Activated naive CD4-positive, alpha-beta T cell treated with anti-CD3 and anti-CD28 coated beads, Interleukin-2, amount 50 U/mL, for 72 hours (primary cell): ENCODE measurements at regions not wholly inside any gene's neighbourhood (a gene's known extent, or its start where the extent isn't known, plus 50 kb on each side); places are given as distances from the start of the nearest gene placed in this dataset.

Experiments used
- ATAC-seq, 2 donors: fragments of 150-1000 bp; cut with Tn5 transposase; 2 replicates each; pipeline ENCODE4 v1.10.0; 2021; ENCODE audit warnings: mild to moderate bottlenecking in 2 of 2, moderate library complexity in 2 of 2
- DNase-seq, 2 donors: peaks; one replicate each; pipeline ENCODE4 v3.0.0; 2021 to 2022; ENCODE audit warnings: low spot score in 2 of 2
- H3K27ac Mint-ChIP-seq, 2 donors: one replicate each; pipeline ENCODE4 v1.8.0; 2022; ENCODE audit warnings: mild to moderate bottlenecking in 2 of 2, mixed read lengths in 2 of 2
- H3K36me3 Mint-ChIP-seq, 2 donors: one replicate each; pipeline ENCODE4 v1.8.0; 2022; ENCODE audit warnings: mixed read lengths in 2 of 2
- H3K9me3 Mint-ChIP-seq, 2 donors: one replicate each; pipeline ENCODE4 v1.8.0; 2022; ENCODE audit warnings: mixed read lengths in 2 of 2

- Mint-ChIP-seq H3K27ac (no peak overlapping the region), H3K36me3 (no peaks in the 10 kb centered on the region), H3K9me3 (no peaks in the 10 kb centered on the region)
- DNase-seq (no peak), ATAC-seq (no peak)
Measured at GRCh38 chr10:120960725-120961124, 109.6 kb downstream of the WDR11 start.

GRCh38 chr10:120961795-120962755, 110.9 kb downstream of the WDR11 start:
- ATAC-seq: no peak
- no peak overlapping the region for H3K27ac Mint-ChIP-seq
- no peaks in the 10 kb centered on the region for H3K36me3 Mint-ChIP-seq
- H3K9me3 Mint-ChIP-seq: no peaks in the 10 kb centered on the region
- no peak for DNase-seq

DNA sequence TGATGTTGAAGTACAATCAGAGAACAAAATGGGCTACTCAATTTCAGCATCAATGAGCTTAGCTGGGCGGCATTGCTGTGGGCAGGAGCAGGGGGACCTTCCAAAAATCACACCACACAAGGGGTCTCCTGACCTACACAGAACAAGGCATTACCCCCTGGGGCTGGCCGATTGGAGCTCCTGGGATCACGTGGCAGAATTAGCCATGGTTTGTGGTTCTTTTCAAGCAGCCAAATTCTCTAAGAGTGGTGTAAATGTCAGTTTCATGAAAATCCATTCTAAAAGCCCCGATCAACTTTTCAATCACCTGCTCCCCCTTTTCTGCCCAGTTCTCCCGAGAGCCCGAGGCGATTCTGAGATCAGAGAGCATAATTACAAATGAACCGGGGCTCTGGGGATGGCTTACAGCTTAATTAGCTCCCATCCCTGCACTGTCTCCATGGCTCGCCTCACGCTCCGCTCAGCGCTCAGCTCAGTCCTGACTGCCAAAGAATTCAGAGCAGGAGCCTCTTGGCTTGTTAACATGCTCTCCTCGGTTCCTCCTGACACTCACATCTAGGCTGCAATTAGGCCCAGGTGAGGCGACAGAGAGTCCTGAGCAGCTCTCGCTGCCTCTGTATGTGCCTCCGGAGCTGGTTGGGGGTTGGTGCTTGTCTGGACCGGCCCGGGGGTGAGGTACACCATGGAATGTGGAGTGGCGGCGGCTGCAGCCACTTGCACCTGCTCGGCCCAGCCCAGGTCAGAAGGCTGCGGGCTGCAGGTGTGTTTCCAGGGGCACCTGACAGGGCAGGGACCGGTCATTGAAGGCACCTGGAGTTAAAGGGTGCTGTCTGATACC, 111.8 kb downstream of the WDR11 start:
- H3K27ac Mint-ChIP-seq: no peak overlapping the region
- ATAC-seq: no peak

DNA sequence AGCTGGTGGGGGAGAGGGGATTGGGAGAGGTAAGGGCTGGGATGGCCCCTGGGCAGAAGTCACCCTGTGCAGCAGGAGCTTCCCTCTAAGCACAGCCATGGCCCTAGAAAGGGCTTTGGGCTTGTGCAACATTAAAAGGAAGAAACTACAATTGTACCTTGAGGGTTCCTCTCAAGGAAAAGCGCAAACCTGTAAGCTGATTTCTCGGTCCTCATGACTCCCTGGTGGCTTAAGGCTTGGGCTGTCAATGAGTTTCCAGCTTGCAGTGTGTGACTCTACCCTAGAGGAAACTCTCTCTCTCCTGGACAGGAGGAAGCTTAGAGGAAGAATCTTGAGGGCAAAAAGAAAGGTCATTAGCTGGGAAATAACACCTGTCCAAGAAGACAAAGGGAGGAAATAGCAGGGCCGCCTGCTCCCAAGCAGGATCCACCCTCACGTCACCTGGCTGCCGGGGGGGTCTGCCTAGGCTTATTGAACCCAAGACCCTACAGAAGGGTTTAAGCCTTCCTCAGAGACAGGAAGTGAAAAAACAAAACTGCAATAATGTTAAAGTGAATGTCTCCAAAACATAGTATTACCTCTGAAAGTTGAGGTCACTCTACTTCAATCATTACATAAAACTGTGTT, 112.5 kb downstream of the WDR11 start:
- Mint-ChIP-seq H3K36me3 (peaks cover 0 to 1% of the 10 kb centered on the region in 2 donors), H3K9me3 (peaks cover 5 to 7% of the 10 kb centered on the region in 2 donors), H3K27ac (no peak overlapping the region)
- ATAC-seq (no peak), DNase-seq (no peak)

More for the DNA sequence above, 111.8 kb downstream of the WDR11 start:
- no peak for DNase-seq
- Mint-ChIP-seq H3K36me3 (no peaks in the 10 kb centered on the region), H3K9me3 (peaks cover 4% of the 10 kb centered on the region in 2 donors)

DNA sequence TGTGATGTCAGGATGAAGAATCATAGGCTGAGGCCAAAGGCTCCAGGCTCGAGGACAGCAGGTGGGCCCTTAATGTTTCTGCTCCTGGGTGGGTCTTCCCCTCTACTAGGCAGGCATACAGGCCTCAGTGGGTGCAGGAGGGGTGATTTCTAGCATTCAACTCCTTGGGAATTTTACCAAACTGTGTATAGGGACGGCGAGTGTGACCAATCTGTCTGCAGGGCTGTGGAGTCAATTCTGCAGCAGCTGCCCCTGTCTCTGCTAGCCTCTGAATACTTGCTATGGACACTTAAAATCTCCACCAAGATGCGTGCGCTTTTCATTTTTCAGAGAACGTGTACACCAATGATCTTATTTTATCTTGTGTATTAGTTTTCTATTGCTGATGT, 115.5 kb downstream of the WDR11 start:
- Mint-ChIP-seq H3K36me3 (peaks cover 0 to 7% of the 10 kb centered on the region in 2 donors), H3K9me3 (peaks cover 9 to 11% of the 10 kb centered on the region in 2 donors), H3K27ac (no peak overlapping the region)
- DNase-seq: no peak
- ATAC-seq: no peak

GRCh38 chr10:120969219-120969645, 118.1 kb downstream of the WDR11 start:
- DNase-seq: no peak
- Mint-ChIP-seq H3K27ac (no peak overlapping the region), H3K9me3 (peaks cover 10 to 11% of the 10 kb centered on the region in 2 donors), H3K36me3 (peaks cover 0 to 8% of the 10 kb centered on the region in 2 donors)
- ATAC-seq: peak in 1 of 2 donors; percentile 79

DNA sequence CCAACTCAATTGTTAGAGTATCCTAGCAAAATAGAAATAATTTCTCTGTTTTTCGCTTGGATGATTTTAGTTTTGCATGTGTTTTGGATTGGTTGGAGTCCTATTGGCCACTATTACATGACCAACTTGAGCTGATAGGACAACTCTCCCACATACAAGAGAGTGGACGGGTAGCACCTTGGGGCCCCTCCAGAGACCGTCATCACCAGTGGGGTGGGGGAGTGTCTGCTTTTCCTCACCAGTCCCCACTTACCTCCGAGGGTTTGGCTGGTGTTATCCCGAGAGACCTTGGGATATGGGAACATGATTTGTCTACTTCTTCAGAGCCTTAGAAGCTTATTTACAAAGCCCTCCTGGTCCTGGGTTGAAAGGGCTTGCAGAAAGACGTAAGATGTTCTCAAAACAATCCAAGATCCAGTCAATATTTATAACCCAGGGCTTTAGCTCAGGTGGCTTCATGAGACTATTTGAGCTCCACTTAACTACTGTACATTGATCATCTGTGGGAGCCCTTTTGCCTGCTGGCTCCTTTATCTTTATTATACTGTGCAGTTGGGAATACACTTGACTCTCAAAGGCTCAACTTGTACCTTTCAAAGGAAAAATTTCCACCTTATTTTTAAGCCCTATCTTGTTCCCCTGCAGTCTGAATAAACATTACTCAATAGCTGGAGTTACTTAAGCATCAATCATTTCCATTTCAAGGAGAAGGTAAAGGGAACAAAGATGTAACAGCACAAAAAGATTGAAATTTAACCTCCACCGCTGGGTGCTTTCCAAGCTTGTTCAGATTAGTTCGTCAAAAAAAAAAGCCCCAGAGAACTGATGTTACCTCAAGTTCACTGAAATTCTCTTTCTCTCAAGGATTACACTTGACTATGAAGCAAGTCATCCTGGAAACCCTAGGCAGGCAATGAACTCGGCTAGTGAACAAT, 119.7 kb downstream of the WDR11 start:
- H3K9me3 Mint-ChIP-seq: peaks cover 11 to 18% of the 10 kb centered on the region in 2 donors
- H3K27ac Mint-ChIP-seq: no peak overlapping the region
- DNase-seq: no peak
- peaks cover 0 to 14% of the 10 kb centered on the region in 2 donors for H3K36me3 Mint-ChIP-seq
- ATAC-seq: no peak

DNA sequence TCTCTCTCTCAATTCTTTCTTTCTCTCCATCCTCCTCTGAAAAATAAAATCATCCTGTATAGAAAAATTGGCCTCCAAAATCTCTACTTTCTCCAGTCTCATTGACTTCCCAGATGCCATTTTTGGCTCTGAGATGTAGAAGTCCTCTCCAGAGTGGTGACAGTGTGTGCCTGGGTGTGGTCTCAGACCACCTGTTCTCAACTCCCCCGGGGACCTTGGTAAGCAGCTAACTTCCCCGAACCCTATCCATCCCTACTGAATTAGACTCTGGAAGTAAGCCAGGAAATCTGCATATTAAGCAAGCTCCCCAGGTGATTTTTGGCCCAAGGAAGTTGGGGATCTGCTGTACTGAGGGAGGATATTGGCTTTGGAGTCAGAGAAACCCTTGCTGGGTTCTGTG, 120.5 kb downstream of the WDR11 start:
- Mint-ChIP-seq H3K9me3 (peaks cover 11 to 18% of the 10 kb centered on the region in 2 donors), H3K36me3 (peaks cover 0 to 14% of the 10 kb centered on the region in 2 donors), H3K27ac (no peak overlapping the region)
- ATAC-seq (no peak), DNase-seq (no peak)

DNA sequence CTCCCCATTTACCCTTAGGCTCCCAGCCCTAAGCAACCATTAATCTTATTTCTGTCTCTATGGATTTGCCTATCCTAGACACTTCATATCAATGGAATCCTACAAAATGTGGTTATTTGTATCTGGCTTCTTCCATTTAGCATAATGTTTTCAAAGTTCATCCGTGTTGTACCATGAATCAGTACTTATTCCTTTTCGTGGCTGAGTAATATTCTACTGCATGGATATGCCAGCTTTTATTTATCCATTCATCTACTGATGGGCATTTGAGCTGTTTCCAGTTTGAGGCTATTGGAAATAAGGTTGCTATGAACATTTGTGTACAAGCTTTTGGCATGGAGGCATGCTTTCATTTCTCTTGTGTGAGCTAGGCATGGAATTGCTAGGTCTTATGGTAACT, 121.1 kb downstream of the WDR11 start:
- H3K27ac Mint-ChIP-seq: no peak overlapping the region
- DNase-seq (no peak), ATAC-seq (no peak)
- peaks cover 11 to 18% of the 10 kb centered on the region in 2 donors for H3K9me3 Mint-ChIP-seq
- H3K36me3 Mint-ChIP-seq: peaks cover 0 to 14% of the 10 kb centered on the region in 2 donors

GRCh38 chr10:120975072-120975867, 124.1 kb downstream of the WDR11 start:
- ATAC-seq: no peak
- peaks cover 0 to 7% of the 10 kb centered on the region in 2 donors for H3K36me3 Mint-ChIP-seq
- H3K9me3 Mint-ChIP-seq: peaks cover 0 to 8% of the 10 kb centered on the region in 2 donors
- no peak overlapping the region for H3K27ac Mint-ChIP-seq
- DNase-seq: no peak

- ATAC-seq: no peak
- Mint-ChIP-seq H3K27ac (no peak overlapping the region), H3K36me3 (peaks cover 1 to 7% of the 10 kb centered on the region in 2 donors)
Measured at GRCh38 chr10:120975868-120976225, 124.7 kb downstream of the WDR11 start.

DNA sequence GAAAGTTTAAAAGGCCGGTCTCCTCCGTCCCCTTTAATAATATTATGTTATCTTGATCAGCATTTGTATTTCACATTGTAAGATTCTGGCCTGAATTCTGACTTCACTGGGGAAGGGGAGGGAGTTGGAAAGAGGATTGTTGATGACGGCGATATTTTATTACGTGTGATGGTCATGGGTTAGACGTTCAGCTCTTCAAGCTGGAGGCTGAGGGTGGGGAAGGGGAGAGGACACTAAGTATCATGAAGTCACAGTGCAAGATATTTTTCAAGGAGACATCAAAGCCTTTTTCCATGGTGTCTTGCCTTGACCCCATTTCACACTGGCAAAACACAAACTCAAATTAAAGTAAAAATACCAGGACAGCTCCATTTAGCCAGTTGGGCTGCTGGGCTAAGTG, 126.7 kb downstream of the WDR11 start:
- H3K27ac Mint-ChIP-seq: no peak overlapping the region
- H3K9me3 Mint-ChIP-seq: peaks cover 0 to 8% of the 10 kb centered on the region in 2 donors
- peaks cover 6 to 11% of the 10 kb centered on the region in 2 donors for H3K36me3 Mint-ChIP-seq
- ATAC-seq: no peak
- DNase-seq: no peak

More at GRCh38 chr10:120975868-120976225, 124.7 kb downstream of the WDR11 start:
- DNase-seq: no peak
- H3K9me3 Mint-ChIP-seq: peaks cover 0 to 8% of the 10 kb centered on the region in 2 donors

DNA sequence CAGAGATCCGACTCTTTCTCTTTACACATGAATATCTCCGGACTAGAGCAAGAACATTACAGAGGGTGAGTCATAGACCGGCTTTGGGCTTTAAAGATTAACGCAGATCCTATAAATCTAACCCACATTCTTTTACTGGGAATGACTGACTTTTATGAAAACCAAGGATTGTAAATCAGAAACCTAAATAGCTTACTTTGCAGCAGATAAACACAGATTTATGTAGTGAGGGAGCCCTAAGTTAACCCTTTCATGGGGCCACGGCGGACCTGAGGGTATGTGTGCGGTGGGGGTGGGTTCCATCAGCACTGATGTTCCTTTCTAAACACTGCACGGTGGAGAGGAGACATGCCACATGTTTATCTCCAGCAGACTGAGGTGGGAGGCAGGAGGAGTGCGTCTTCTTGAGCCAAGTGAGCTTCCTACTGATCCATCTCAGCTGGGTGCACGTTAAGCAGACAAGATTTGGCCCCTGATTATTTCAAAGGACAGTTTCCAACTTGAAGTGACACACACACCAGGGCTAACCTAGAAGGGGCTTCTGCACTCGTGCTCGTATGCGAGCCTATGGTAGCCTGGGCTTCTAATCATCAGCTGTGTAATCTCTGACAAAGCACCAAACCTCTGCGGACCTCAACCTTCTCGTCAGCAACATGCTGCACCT, 127.6 kb downstream of the WDR11 start:
- no peak for DNase-seq
- peaks cover 0 to 8% of the 10 kb centered on the region in 2 donors for H3K9me3 Mint-ChIP-seq
- ATAC-seq: no peak
- H3K27ac Mint-ChIP-seq: no peak overlapping the region
- peaks cover 6 to 11% of the 10 kb centered on the region in 2 donors for H3K36me3 Mint-ChIP-seq

GRCh38 chr10:120979435-120980278, 128.5 kb downstream of the WDR11 start:
- peaks cover 0 to 3% of the 10 kb centered on the region in 2 donors for H3K9me3 Mint-ChIP-seq
- peak in 1 of 2 donors; percentile 43 for ATAC-seq
- DNase-seq: peak in 1 of 2 donors; percentile 8
- H3K36me3 Mint-ChIP-seq: peaks cover 6% of the 10 kb centered on the region in 2 donors
- H3K27ac Mint-ChIP-seq: no peak overlapping the region
